GM12878 (cell line): ENCODE measurements at regions not wholly inside any gene's neighbourhood (a gene's known extent, or its start where the extent isn't known, plus 50 kb on each side); places are given as distances from the start of the nearest gene placed in this dataset.

Experiments
- ATAC-seq: fragments of 200-7000 bp; cut with Tn5 transposase; 3 replicates; pipeline ENCODE4 v1.9.1; 2020; ENCODE audit warnings: mild to moderate bottlenecking, moderate library complexity
- BruUV-seq: library from RNA; stranded (reverse); fragments of 400-500 nt; replicated peaks from 2 replicates; lab custom pipeline; 2021; lab: Mats Ljungman, UMichigan
- CTCF ChIA-PET: fragments of 300-600 bp; sonication (Branson Sonifier 250); formaldehyde crosslinking; extraction: SDS; loops from one replicate; lab custom pipeline; 2021; ENCODE audit warnings: inconsistent platforms; lab: Yijun Ruan, JAX
- POLR2A ChIA-PET: fragments of 350-600 bp; formaldehyde crosslinking; extraction: SDS; loops from one replicate; lab custom pipeline; 2021; ENCODE audit warnings: inconsistent platforms; lab: Charles Lee
- RAD21 ChIA-PET: fragments of 300-600 bp; sonication (Branson Sonifier 250); formaldehyde crosslinking; loops from one replicate; lab custom pipeline; 2023; ENCODE audit warnings: antibody characterized with exemption; ENCODE audit not compliant: unreplicated experiment; lab: Charles Lee
- SMC1A ChIA-PET: fragments of 300-600 bp; sonication (Branson Sonifier 250); formaldehyde crosslinking; loops from one replicate; lab custom pipeline; 2023; ENCODE audit not compliant: unreplicated experiment, uncharacterized antibody; lab: Charles Lee
- DNase-seq: peaks from one replicate; pipeline ENCODE4 v3.0.0-alpha.2; 2011; ENCODE audit warnings: low read depth, low spot score
- FAIRE-seq: peaks from 3 replicates; lab custom pipeline; 2011; peaks lifted over from hg19 to GRCh38; lab: Jason Lieb, UNC
- H2AFZ ChIP-seq: 2 replicates; pipeline ENCODE4 v1.6.0; 2011; ENCODE audit warnings: low read depth, low read length, control low read depth; ENCODE audit not compliant: control insufficient read depth
- H3K27ac ChIP-seq: 2 replicates; pipeline ENCODE4 v1.5.1; 2011; ENCODE audit warnings: control low read depth; ENCODE audit not compliant: control insufficient read depth, insufficient read depth
- H3K27me3 ChIP-seq, 2 experiments: replicated peaks in 1 of 2; 2 replicates each; pipeline versions ENCODE4 v1.6.0 to v1.6.1; 2011; ENCODE audit warnings: low read length in 1 of 2; ENCODE audit not compliant: control insufficient read depth in 2 of 2, insufficient read depth in 2 of 2
- H3K36me3 ChIP-seq, 2 experiments: 2 replicates each; pipeline ENCODE4 v1.5.1; 2011; ENCODE audit warnings: low read length in 1 of 2; ENCODE audit not compliant: control insufficient read depth in 2 of 2, insufficient read depth in 2 of 2
- H3K4me1 ChIP-seq: 2 replicates; pipeline ENCODE4 v1.6.1; 2011; ENCODE audit warnings: mild to moderate bottlenecking, low read length, moderate library complexity, mixed read lengths; ENCODE audit not compliant: control insufficient read depth, insufficient read depth
- H3K4me2 ChIP-seq: 2 replicates; pipeline ENCODE4 v1.6.0; 2011; ENCODE audit warnings: control low read depth; ENCODE audit not compliant: control insufficient read depth, insufficient read depth
- H3K4me3 ChIP-seq: fragments of 200-600 bp; sonication (generic); 2 replicates; pipeline ENCODE4 v1.5.1; 2016
- H3K79me2 ChIP-seq: 2 replicates; pipeline ENCODE4 v1.6.0; 2011; ENCODE audit warnings: low read length; ENCODE audit not compliant: control insufficient read depth, insufficient read depth
- H3K9ac ChIP-seq: 2 replicates; pipeline ENCODE4 v1.8.0; 2011; ENCODE audit warnings: low read length, control low read depth, mixed read lengths; ENCODE audit not compliant: control insufficient read depth, insufficient read depth
- H3K9me3 ChIP-seq: replicated peaks from 3 replicates; pipeline ENCODE4 v1.5.1; 2011; ENCODE audit warnings: mild to moderate bottlenecking, low read length; ENCODE audit not compliant: control insufficient read depth, insufficient read depth
- H4K20me1 ChIP-seq: 2 replicates; pipeline ENCODE4 v1.6.0; 2011; ENCODE audit not compliant: control insufficient read depth, insufficient read depth
- EP300 ChIP-seq, 2 experiments: fragments of 150-350 bp in 1 of 2; IDR thresholded peaks; 2 replicates each; pipeline ENCODE4 v1.6.1; 2011 to 2012; ENCODE audit warnings: low read depth in 2 of 2, low read length in 2 of 2, borderline replicate concordance in 1 of 2, improper control_type of control experiment in 1 of 2, inconsistent platforms in 1 of 2; ENCODE audit not compliant: control insufficient read depth in 1 of 2
- GATAD2B ChIP-seq: fragments of 450-650 bp; conservative IDR thresholded peaks from 2 replicates; pipeline ENCODE4 v1.6.1; 2017; ENCODE audit warnings: low read depth, mild to moderate bottlenecking, moderate library complexity
- KAT2A ChIP-seq: conservative IDR thresholded peaks from 2 replicates; pipeline ENCODE4 v1.6.1; 2011; ENCODE audit warnings: low read depth, low read length; ENCODE audit not compliant: control insufficient read depth
- KDM1A ChIP-seq: fragments of 200-600 bp; sonication (generic); IDR thresholded peaks from 2 replicates; pipeline ENCODE4 v1.6.1; 2016; ENCODE audit warnings: borderline replicate concordance
- LARP7 ChIP-seq: fragments of 450-650 bp; IDR thresholded peaks from 2 replicates; pipeline ENCODE4 v1.6.1; 2017; ENCODE audit warnings: mild to moderate bottlenecking
- NFIC ChIP-seq: IDR thresholded peaks from 2 replicates; pipeline ENCODE4 v1.6.1; 2012; ENCODE audit warnings: low read depth, mild to moderate bottlenecking, inconsistent platforms, low read length, moderate library complexity
- SMARCA5 ChIP-seq: fragments of 450-650 bp; IDR thresholded peaks from 2 replicates; pipeline ENCODE4 v1.6.1; 2017; ENCODE audit warnings: mild to moderate bottlenecking
- SMC3 ChIP-seq: IDR thresholded peaks from 2 replicates; pipeline ENCODE4 v1.6.1; 2011; ENCODE audit warnings: low read length, improper control_type of control experiment, borderline replicate concordance
- SUZ12 ChIP-seq: fragments of 200-600 bp; sonication (generic); IDR thresholded peaks from one replicate; pipeline ENCODE4 v1.6.1; 2018; ENCODE audit warnings: antibody characterized with exemption, mild to moderate bottlenecking; ENCODE audit not compliant: unreplicated experiment
- TAF1 ChIP-seq: IDR thresholded peaks from 2 replicates; pipeline ENCODE4 v1.6.1; 2011; ENCODE audit warnings: mild to moderate bottlenecking, low read depth, low read length, borderline replicate concordance
- TCF12 ChIP-seq: IDR thresholded peaks from 2 replicates; pipeline ENCODE4 v1.6.1; 2011; ENCODE audit warnings: low read depth, mild to moderate bottlenecking, low read length
- TCF7 ChIP-seq: IDR thresholded peaks from 2 replicates; pipeline ENCODE4 v1.6.1; 2014; ENCODE audit warnings: antibody characterized with exemption, borderline replicate concordance
- ZNF217 ChIP-seq: fragments of 450-650 bp; IDR thresholded peaks from 2 replicates; pipeline ENCODE4 v1.6.1; 2017; ENCODE audit warnings: antibody characterized with exemption, mild to moderate bottlenecking
- WGBS: methylation state at CpG from one replicate; pipeline ENCODE4 v1.1.6; 2016; ENCODE audit warnings: low lambda C conversion rate; ENCODE audit not compliant: insufficient replicate concordance, insufficient coverage; ENCODE audit errors: missing lambda C conversion rate; 5-methylcytosine and 5-hydroxymethylcytosine counted together
- in situ Hi-C: fragments of 300-500 bp; cut with MboI; formaldehyde crosslinking; loops from 9 replicates; pipeline ENCODE4 v1.14.3; 2018; ENCODE audit warnings: mixed read lengths
- intact Hi-C: fragments of 100-400 bp; cut with micrococcal nuclease; formaldehyde crosslinking; loops from one replicate; pipeline ENCODE4 v1.14.2; 2022; ENCODE audit not compliant: unreplicated experiment
- TF ChIP-seq, protein P1 (sequence below): fragments of 450-650 bp; formaldehyde crosslinking; IDR thresholded peaks from 2 replicates; pipeline ENCODE4 v1.5.0; 2022; ENCODE audit warnings: mild to moderate bottlenecking, missing genetic modification characterization
- TF ChIP-seq, protein P2 (sequence below): fragments of 450-650 bp; IDR thresholded peaks from 2 replicates; pipeline ENCODE4 v1.6.1; 2017; ENCODE audit warnings: antibody characterized with exemption, mild to moderate bottlenecking, moderate library complexity
- TF ChIP-seq, protein P3 (sequence below): IDR thresholded peaks from 2 replicates; pipeline ENCODE4 v1.6.1; 2011; ENCODE audit warnings: mild to moderate bottlenecking, low read depth, low read length, moderate library complexity; ENCODE audit not compliant: insufficient replicate concordance

DNA sequence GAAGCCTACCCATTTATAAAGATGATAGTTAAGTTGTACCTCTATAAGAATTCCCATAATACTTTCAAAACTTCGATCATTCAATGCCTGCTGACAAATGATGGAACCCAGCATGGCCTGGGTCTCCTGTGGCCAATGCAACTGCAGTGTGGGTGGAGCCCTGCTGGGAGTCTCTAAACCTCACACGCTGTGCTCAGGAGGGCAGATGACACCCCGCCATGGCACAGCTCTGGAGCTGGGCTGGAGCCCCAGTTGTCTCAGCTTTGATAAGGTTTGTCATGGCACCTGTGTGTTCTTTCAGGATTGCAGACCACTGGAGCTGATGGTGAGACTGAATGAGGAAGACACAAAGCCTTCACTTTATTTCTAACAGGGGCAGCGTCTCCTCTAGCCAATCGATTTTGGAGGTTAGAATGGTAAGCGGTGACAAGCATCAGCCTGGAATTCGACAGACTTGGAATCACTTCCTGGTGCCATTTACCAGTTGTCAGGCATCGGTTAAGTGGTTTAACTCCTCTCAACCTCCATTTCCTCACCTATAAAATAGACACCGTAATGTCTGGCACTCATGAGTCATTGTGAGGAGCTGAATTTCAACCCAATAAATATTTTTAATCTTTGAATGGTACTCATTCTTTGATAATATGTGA lies 383.6 kb upstream of the SALL3 start (continued):
- TF ChIP-seq, protein P1, sequence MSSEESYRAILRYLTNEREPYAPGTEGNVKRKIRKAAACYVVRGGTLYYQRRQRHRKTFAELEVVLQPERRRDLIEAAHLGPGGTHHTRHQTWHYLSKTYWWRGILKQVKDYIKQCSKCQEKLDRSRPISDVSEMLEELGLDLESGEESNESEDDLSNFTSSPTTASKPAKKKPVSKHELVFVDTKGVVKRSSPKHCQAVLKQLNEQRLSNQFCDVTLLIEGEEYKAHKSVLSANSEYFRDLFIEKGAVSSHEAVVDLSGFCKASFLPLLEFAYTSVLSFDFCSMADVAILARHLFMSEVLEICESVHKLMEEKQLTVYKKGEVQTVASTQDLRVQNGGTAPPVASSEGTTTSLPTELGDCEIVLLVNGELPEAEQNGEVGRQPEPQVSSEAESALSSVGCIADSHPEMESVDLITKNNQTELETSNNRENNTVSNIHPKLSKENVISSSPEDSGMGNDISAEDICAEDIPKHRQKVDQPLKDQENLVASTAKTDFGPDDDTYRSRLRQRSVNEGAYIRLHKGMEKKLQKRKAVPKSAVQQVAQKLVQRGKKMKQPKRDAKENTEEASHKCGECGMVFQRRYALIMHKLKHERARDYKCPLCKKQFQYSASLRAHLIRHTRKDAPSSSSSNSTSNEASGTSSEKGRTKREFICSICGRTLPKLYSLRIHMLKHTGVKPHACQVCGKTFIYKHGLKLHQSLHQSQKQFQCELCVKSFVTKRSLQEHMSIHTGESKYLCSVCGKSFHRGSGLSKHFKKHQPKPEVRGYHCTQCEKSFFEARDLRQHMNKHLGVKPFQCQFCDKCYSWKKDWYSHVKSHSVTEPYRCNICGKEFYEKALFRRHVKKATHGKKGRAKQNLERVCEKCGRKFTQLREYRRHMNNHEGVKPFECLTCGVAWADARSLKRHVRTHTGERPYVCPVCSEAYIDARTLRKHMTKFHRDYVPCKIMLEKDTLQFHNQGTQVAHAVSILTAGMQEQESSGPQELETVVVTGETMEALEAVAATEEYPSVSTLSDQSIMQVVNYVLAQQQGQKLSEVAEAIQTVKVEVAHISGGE, result no peak
- TF ChIP-seq KDM1A (no peak), ZNF217 (no peak), SUZ12 (no peak)

DNA sequence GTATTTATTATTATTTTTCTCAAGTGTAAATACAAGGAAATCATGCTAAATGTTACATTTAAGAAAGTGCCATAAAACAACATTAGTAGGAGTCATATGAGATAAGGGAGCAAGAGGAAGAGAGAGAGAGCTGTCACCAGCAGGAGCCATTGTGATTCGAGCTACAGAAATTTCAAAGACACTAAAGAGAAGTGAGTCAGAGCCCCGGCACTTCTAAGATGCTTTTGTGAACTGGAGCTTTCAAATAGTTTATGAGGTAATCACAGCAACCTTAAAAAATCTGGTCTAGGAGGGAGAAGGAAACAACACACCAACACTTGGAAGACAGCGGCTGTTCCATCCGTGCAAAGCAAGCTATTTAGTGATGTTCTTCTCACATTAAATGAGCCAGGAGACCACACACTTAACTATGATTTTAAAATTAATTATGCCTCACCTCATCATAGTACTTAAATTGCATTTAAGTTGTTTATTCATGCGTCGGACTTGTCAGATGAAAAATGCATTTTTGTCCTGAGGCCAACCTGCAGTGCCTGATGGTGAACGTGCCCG lies 382.7 kb upstream of the SALL3 start:
- DNase-seq (no peak), FAIRE-seq (no peak), ATAC-seq (no peak)
- Histone ChIP-seq H3K79me2 (no peaks in the 10 kb centered on the region), H3K27ac (no peak overlapping the region), H3K4me3 (no peak overlapping the region), H3K27me3 (no peaks in the 10 kb centered on the region), H3K4me1 (no peaks in the 10 kb centered on the region), H4K20me1 (no peaks in the 10 kb centered on the region), H3K36me3 (no peaks in the 10 kb centered on the region), H3K9me3 (no peaks in the 10 kb centered on the region; the same call in 2 of the 3 replicates), H3K9ac (no peak overlapping the region), H2AFZ (no peak overlapping the region), H3K4me2 (no peak overlapping the region)
- ChIA-PET RAD21 (no interaction called here), POLR2A (no interaction called here), CTCF (no interaction called here), SMC1A (no interaction called here)
- 51% methylated on average over 8 of the region's 8 CpGs for WGBS
- in situ Hi-C loops, result no loop called here
- intact Hi-C loops, result no loop called here
- BruUV-seq, result no TSS peak
- TF ChIP-seq, protein P2, sequence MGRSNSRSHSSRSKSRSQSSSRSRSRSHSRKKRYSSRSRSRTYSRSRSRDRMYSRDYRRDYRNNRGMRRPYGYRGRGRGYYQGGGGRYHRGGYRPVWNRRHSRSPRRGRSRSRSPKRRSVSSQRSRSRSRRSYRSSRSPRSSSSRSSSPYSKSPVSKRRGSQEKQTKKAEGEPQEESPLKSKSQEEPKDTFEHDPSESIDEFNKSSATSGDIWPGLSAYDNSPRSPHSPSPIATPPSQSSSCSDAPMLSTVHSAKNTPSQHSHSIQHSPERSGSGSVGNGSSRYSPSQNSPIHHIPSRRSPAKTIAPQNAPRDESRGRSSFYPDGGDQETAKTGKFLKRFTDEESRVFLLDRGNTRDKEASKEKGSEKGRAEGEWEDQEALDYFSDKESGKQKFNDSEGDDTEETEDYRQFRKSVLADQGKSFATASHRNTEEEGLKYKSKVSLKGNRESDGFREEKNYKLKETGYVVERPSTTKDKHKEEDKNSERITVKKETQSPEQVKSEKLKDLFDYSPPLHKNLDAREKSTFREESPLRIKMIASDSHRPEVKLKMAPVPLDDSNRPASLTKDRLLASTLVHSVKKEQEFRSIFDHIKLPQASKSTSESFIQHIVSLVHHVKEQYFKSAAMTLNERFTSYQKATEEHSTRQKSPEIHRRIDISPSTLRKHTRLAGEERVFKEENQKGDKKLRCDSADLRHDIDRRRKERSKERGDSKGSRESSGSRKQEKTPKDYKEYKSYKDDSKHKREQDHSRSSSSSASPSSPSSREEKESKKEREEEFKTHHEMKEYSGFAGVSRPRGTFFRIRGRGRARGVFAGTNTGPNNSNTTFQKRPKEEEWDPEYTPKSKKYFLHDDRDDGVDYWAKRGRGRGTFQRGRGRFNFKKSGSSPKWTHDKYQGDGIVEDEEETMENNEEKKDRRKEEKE, result no peak
- TF ChIP-seq NFIC (no peak), GATAD2B (no peak), LARP7 (no peak), KAT2A (no peak), EP300 (IDR thresholded peaks at IDR 0.05; ENCODE audit: borderline replicate concordance in 1 of 2, control insufficient read depth in 1 of 2, low read depth in 2 of 2, low read length in 2 of 2) (no peak), TCF7 (no peak), SMC3 (no peak), SMARCA5 (no peak), TCF12 (no peak), TAF1 (no peak)
- TF ChIP-seq, protein P3, sequence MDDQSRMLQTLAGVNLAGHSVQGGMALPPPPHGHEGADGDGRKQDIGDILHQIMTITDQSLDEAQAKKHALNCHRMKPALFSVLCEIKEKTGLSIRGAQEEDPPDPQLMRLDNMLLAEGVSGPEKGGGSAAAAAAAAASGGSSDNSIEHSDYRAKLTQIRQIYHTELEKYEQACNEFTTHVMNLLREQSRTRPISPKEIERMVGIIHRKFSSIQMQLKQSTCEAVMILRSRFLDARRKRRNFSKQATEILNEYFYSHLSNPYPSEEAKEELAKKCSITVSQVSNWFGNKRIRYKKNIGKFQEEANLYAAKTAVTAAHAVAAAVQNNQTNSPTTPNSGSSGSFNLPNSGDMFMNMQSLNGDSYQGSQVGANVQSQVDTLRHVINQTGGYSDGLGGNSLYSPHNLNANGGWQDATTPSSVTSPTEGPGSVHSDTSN, result no peak
